ENCODE measurements at regions not wholly inside any gene's neighbourhood (a gene's known extent, or its start where the extent isn't known, plus 50 kb on each side); places are given as distances from the start of the nearest gene placed in this dataset.
"Not testable (repeated sequence)": the region's sequence is repeated elsewhere in the genome, so short reads cannot be mapped to it uniquely, and the experiment has no call there.

- TF ChIP-seq CTCF (conservative IDR thresholded peaks at IDR 0.05; ENCODE audit: low read depth, low read length) = no peak
Observed at GRCh38 chr7:25594122-25594521, 365.8 kb upstream of the NPVF start.

GRCh38 chr7:25594728-25595127 lies 366.4 kb upstream of the NPVF start:
- TF ChIP-seq CTCF (conservative IDR thresholded peaks at IDR 0.05; ENCODE audit: low read depth, low read length) = no peak
- H3K4me3 ChIP-seq (ENCODE audit: low read depth, low read length) = no peak overlapping the region

More at GRCh38 chr7:25594122-25594521, 365.8 kb upstream of the NPVF start:
- DNase-seq (ENCODE audit: low read depth) = no peak
- no peak overlapping the region for H3K4me3 ChIP-seq (ENCODE audit: low read depth, low read length)

GRCh38 chr7:25595996-25596395 lies 367.7 kb upstream of the NPVF start:
- no peak overlapping the region for H3K4me3 ChIP-seq (ENCODE audit: low read depth, low read length)
- no peak for DNase-seq (ENCODE audit: low read depth)
- no peak for TF ChIP-seq CTCF (conservative IDR thresholded peaks at IDR 0.05; ENCODE audit: low read depth, low read length)

More at GRCh38 chr7:25594728-25595127, 366.4 kb upstream of the NPVF start:
- DNase-seq (ENCODE audit: low read depth) = no peak

GRCh38 chr7:25596443-25596842 lies 368.2 kb upstream of the NPVF start:
- DNase-seq (ENCODE audit: low read depth) = no peak
- no peak for TF ChIP-seq CTCF (conservative IDR thresholded peaks at IDR 0.05; ENCODE audit: low read depth, low read length)
- no peak overlapping the region for H3K4me3 ChIP-seq (ENCODE audit: low read depth, low read length)

GRCh38 chr7:25597946-25598345 lies 369.7 kb upstream of the NPVF start:
- TF ChIP-seq CTCF (conservative IDR thresholded peaks at IDR 0.05; ENCODE audit: low read depth, low read length) = no peak
- peak; percentile 34 for DNase-seq (ENCODE audit: low read depth)
- H3K4me3 ChIP-seq (ENCODE audit: low read depth, low read length) = no peak overlapping the region

- no peak for TF ChIP-seq CTCF (conservative IDR thresholded peaks at IDR 0.05; ENCODE audit: low read depth, low read length)
- H3K4me3 ChIP-seq (ENCODE audit: low read depth, low read length) = no peak overlapping the region
- no peak for DNase-seq (ENCODE audit: low read depth)
Observed at GRCh38 chr7:25598765-25599164, 370.5 kb upstream of the NPVF start.

GRCh38 chr7:25600262-25600920 lies 372.1 kb upstream of the NPVF start:
- TF ChIP-seq CTCF (conservative IDR thresholded peaks at IDR 0.05; ENCODE audit: low read depth, low read length) = no peak
- no peak overlapping the region for H3K4me3 ChIP-seq (ENCODE audit: low read depth, low read length)

GRCh38 chr7:25602730-25603426 lies 374.6 kb upstream of the NPVF start:
- peak overlapping the region; percentile 28 for H3K4me3 ChIP-seq (ENCODE audit: low read depth, low read length)

More at GRCh38 chr7:25600262-25600920, 372.1 kb upstream of the NPVF start:
- no peak for DNase-seq (ENCODE audit: low read depth)

GRCh38 chr7:25603427-25603740 lies 375.1 kb upstream of the NPVF start:
- not testable (repeated sequence) for DNase-seq (ENCODE audit: low read depth)
- H3K4me3 ChIP-seq (ENCODE audit: low read depth, low read length) = peak overlapping the region; percentile 28

More at GRCh38 chr7:25602730-25603426, 374.6 kb upstream of the NPVF start:
- not testable (repeated sequence) for DNase-seq (ENCODE audit: low read depth)

Data from choroid plexus epithelial cell (primary cell).